NCI-H345 (cell line): ENCODE measurements at regions not wholly inside any gene's neighbourhood (a gene's known extent, or its start where the extent isn't known, plus 50 kb on each side); places are given as distances from the start of the nearest gene placed in this dataset.
A peak's percentile ranks its signal among the peaks of the same experiment; 100 is the strongest.

Source experiments
- DNase-seq: peaks from one replicate; lab custom pipeline; 2025; lab: John Stamatoyannopoulos, UW

- DNase-seq = no peak
These were observed 109.7 kb downstream of the LSM3 start for GRCh38 chr3:14288177-14288788.

GRCh38 chr3:14288833-14289451, 110.3 kb downstream of the LSM3 start:
- no peak for DNase-seq

GRCh38 chr3:14289590-14290461, 111.2 kb downstream of the LSM3 start:
- DNase-seq = peak; percentile 46

- DNase-seq = no peak
These were observed 111.6 kb upstream of the SLC6A6 start for GRCh38 chr3:14290631-14291385.

GRCh38 chr3:14295037-14295436, 107.4 kb upstream of the SLC6A6 start:
- DNase-seq = no peak

GRCh38 chr3:14295801-14296200, 106.6 kb upstream of the SLC6A6 start:
- DNase-seq = no peak

GRCh38 chr3:14297305-14297704, 105.1 kb upstream of the SLC6A6 start:
- no peak for DNase-seq

GRCh38 chr3:14297784-14298236, 104.6 kb upstream of the SLC6A6 start:
- no peak for DNase-seq

GRCh38 chr3:14298442-14298841, 104.0 kb upstream of the SLC6A6 start:
- no peak for DNase-seq

- DNase-seq = no peak
These were observed 103.3 kb upstream of the SLC6A6 start for GRCh38 chr3:14298991-14299555.

GRCh38 chr3:14299767-14300166, 102.6 kb upstream of the SLC6A6 start:
- no peak for DNase-seq

- no peak for DNase-seq
These were observed 101.5 kb upstream of the SLC6A6 start for GRCh38 chr3:14300721-14301399.

GRCh38 chr3:14301558-14301957, 100.8 kb upstream of the SLC6A6 start:
- no peak for DNase-seq

- no peak for DNase-seq
These were observed 98.9 kb upstream of the SLC6A6 start for GRCh38 chr3:14303336-14304100.

- DNase-seq = no peak
These were observed 98.0 kb upstream of the SLC6A6 start for GRCh38 chr3:14304101-14305045.

- DNase-seq = no peak
These were observed 97.1 kb upstream of the SLC6A6 start for GRCh38 chr3:14305324-14305723.

GRCh38 chr3:14306142-14306541, 96.3 kb upstream of the SLC6A6 start:
- DNase-seq = no peak

- DNase-seq = no peak
These were observed 94.6 kb upstream of the SLC6A6 start for GRCh38 chr3:14307656-14308302.

- no peak for DNase-seq
These were observed 90.7 kb upstream of the SLC6A6 start for GRCh38 chr3:14311729-14312128.
